H9 (cell line): ENCODE measurements at regions not wholly inside any gene's neighbourhood (a gene's known extent, or its start where the extent isn't known, plus 50 kb on each side); places are given as distances from the start of the nearest gene placed in this dataset.

Source experiments
- DNase-seq: peaks from one replicate; pipeline ENCODE4 v3.0.0-alpha.2; 2017
- H2AFZ ChIP-seq: one replicate; pipeline ENCODE4 v1.6.1; 2013; ENCODE audit warnings: mild to moderate bottlenecking, low read length, control low read depth, moderate library complexity
- H2AK5ac ChIP-seq: 2 replicates; pipeline ENCODE4 v1.6.1; 2013; ENCODE audit warnings: low read length, control low read depth, mixed read lengths; ENCODE audit not compliant: insufficient read length
- H2BK120ac ChIP-seq: one replicate; pipeline ENCODE4 v1.6.1; 2013; ENCODE audit warnings: low read depth, mild to moderate bottlenecking, low read length, control low read depth, inconsistent platforms; ENCODE audit not compliant: poor library complexity, severe bottlenecking
- H2BK12ac ChIP-seq: 2 replicates; pipeline ENCODE4 v1.6.1; 2013; ENCODE audit warnings: low read length, control low read depth, mixed read lengths, low read depth; ENCODE audit not compliant: insufficient read length
- H2BK15ac ChIP-seq: 2 replicates; pipeline ENCODE4 v1.6.1; 2013; ENCODE audit warnings: low read depth, low read length, control low read depth
- H2BK20ac ChIP-seq: one replicate; pipeline ENCODE4 v1.6.1; 2013; ENCODE audit warnings: low read depth, mild to moderate bottlenecking, low read length, control low read depth, inconsistent platforms; ENCODE audit not compliant: poor library complexity, severe bottlenecking
- H2BK5ac ChIP-seq: 2 replicates; pipeline ENCODE4 v1.6.1; 2013; ENCODE audit warnings: low read length, control low read depth, mixed read lengths; ENCODE audit not compliant: insufficient read length
- H3K14ac ChIP-seq: 2 replicates; pipeline ENCODE4 v1.6.1; 2013; ENCODE audit warnings: low read length, control low read depth; ENCODE audit not compliant: insufficient read depth
- H3K18ac ChIP-seq: 2 replicates; pipeline ENCODE4 v1.6.1; 2013; ENCODE audit warnings: low read depth, mild to moderate bottlenecking, mixed read lengths, low read length, control low read depth; ENCODE audit not compliant: insufficient read length
- H3K23ac ChIP-seq: 2 replicates; pipeline ENCODE4 v1.6.1; 2013; ENCODE audit warnings: low read length, control low read depth, mixed read lengths, low read depth; ENCODE audit not compliant: insufficient read length
- H3K23me2 ChIP-seq: 2 replicates; pipeline ENCODE4 v1.6.1; 2013; ENCODE audit warnings: low read depth, mild to moderate bottlenecking, mixed read lengths, low read length, control low read depth; ENCODE audit not compliant: insufficient read length, poor library complexity, severe bottlenecking
- H3K27ac ChIP-seq: 2 replicates; pipeline ENCODE4 v1.5.1; 2013; ENCODE audit warnings: low read length, control low read depth, mixed read lengths, low read depth; ENCODE audit not compliant: insufficient read length
- H3K27me3 ChIP-seq: 2 replicates; pipeline ENCODE4 v1.6.1; 2013; ENCODE audit warnings: low read length, control low read depth, inconsistent platforms; ENCODE audit not compliant: insufficient read depth
- H3K4ac ChIP-seq: 2 replicates; pipeline ENCODE4 v1.6.1; 2013; ENCODE audit warnings: low read depth, mild to moderate bottlenecking, control low read depth, inconsistent platforms, low read length, moderate library complexity
- H3K4me1 ChIP-seq: 2 replicates; pipeline ENCODE4 v1.6.1; 2013; ENCODE audit warnings: low read length, control low read depth, inconsistent platforms; ENCODE audit not compliant: insufficient read depth
- H3K4me2 ChIP-seq: 2 replicates; pipeline ENCODE4 v1.6.1; 2013; ENCODE audit warnings: low read length, control low read depth, mixed read lengths; ENCODE audit not compliant: insufficient read length, insufficient read depth
- H3K56ac ChIP-seq: 2 replicates; pipeline ENCODE4 v1.6.1; 2013; ENCODE audit warnings: low read depth, mild to moderate bottlenecking, mixed read lengths, low read length, control low read depth; ENCODE audit not compliant: insufficient read length
- H3K79me1 ChIP-seq: 2 replicates; pipeline ENCODE4 v1.6.1; 2013; ENCODE audit warnings: low read depth, mild to moderate bottlenecking, moderate library complexity, low read length, control low read depth, inconsistent platforms; ENCODE audit not compliant: insufficient read depth, poor library complexity, severe bottlenecking
- H3K79me2 ChIP-seq: 2 replicates; pipeline ENCODE4 v1.6.1; 2013; ENCODE audit warnings: low read length, control low read depth, inconsistent platforms; ENCODE audit not compliant: insufficient read depth
- H3K9ac ChIP-seq: 2 replicates; pipeline ENCODE4 v1.6.1; 2013; ENCODE audit warnings: low read length, control low read depth, mixed read lengths; ENCODE audit not compliant: insufficient read length; ENCODE audit errors: extremely low read depth
- H3K9me3 ChIP-seq: one replicate; pipeline ENCODE4 v1.6.1; 2013; ENCODE audit warnings: low read depth, low read length, inconsistent platforms; ENCODE audit not compliant: control insufficient read depth
- H3T11ph ChIP-seq: one replicate; pipeline ENCODE4 v1.6.1; 2013; ENCODE audit warnings: mild to moderate bottlenecking, low read length, control low read depth, inconsistent platforms
- H4K20me1 ChIP-seq: one replicate; pipeline ENCODE4 v1.6.1; 2013; ENCODE audit not compliant: control insufficient read depth, insufficient read length, insufficient read depth
- H4K5ac ChIP-seq: 2 replicates; pipeline ENCODE4 v1.6.1; 2013; ENCODE audit warnings: low read depth, mild to moderate bottlenecking, mixed read lengths, low read length, control low read depth; ENCODE audit not compliant: insufficient read length
- H4K8ac ChIP-seq: replicated peaks from 2 replicates; pipeline ENCODE4 v1.6.1; 2013; ENCODE audit warnings: low read length, control low read depth, mixed read lengths, low read depth; ENCODE audit not compliant: insufficient read length
- H4K91ac ChIP-seq: 2 replicates; pipeline ENCODE4 v1.6.1; 2013; ENCODE audit warnings: low read depth, mild to moderate bottlenecking, moderate library complexity, mixed read lengths, low read length, control low read depth; ENCODE audit not compliant: insufficient read length
- H3K27ac Mint-ChIP-seq, 3 experiments: 2 replicates in 2 of 3; 3 replicates in 1 of 3; pipeline ENCODE4 v1.8.0; 2020 to 2021; ENCODE audit warnings: mixed read lengths in 3 of 3, mild to moderate bottlenecking in 1 of 3, moderate library complexity in 1 of 3
- H3K27me3 Mint-ChIP-seq: 2 replicates; pipeline ENCODE4 v1.8.0; 2021; ENCODE audit warnings: low read depth, mild to moderate bottlenecking, moderate library complexity, mixed read lengths
- H3K36me3 Mint-ChIP-seq, 3 experiments: 2 replicates in 2 of 3; 3 replicates in 1 of 3; pipeline ENCODE4 v1.8.0; 2020 to 2021; ENCODE audit warnings: low read depth in 3 of 3, mixed read lengths in 3 of 3; ENCODE audit not compliant: insufficient read depth in 1 of 3
- H3K4me1 Mint-ChIP-seq, 2 experiments: 2 replicates each; pipeline ENCODE4 v1.8.0; 2020; ENCODE audit warnings: mixed read lengths in 2 of 2
- H3K4me3 Mint-ChIP-seq, 2 experiments: 2 replicates in 1 of 2; 3 replicates in 1 of 2; pipeline ENCODE4 v1.8.0; 2020 to 2021; ENCODE audit warnings: mild to moderate bottlenecking in 2 of 2, mixed read lengths in 2 of 2, moderate library complexity in 1 of 2
- H3K9me3 Mint-ChIP-seq, 2 experiments: 2 replicates in 1 of 2; 3 replicates in 1 of 2; pipeline ENCODE4 v1.8.0; 2020; ENCODE audit warnings: mild to moderate bottlenecking in 2 of 2, mixed read lengths in 2 of 2, moderate library complexity in 1 of 2
- WGBS: extraction: QIAGEN DNeasy Blood & Tissue Kit; methylation state at CpG from one replicate; pipeline ENCODE4 v1.1.7; 2013; ENCODE audit warnings: missing lambda C conversion rate, low lambda C conversion rate, mixed read lengths; ENCODE audit not compliant: insufficient read length; ENCODE audit errors: extremely low coverage; 5-methylcytosine and 5-hydroxymethylcytosine counted together
- TF ChIP-seq, protein P1 (sequence below): fragments of 200-600 bp; sonication (generic); conservative IDR thresholded peaks from 3 replicates; pipeline ENCODE4 v1.8.0; 2021; ENCODE audit warnings: antibody characterized with exemption, mild to moderate bottlenecking

DNA sequence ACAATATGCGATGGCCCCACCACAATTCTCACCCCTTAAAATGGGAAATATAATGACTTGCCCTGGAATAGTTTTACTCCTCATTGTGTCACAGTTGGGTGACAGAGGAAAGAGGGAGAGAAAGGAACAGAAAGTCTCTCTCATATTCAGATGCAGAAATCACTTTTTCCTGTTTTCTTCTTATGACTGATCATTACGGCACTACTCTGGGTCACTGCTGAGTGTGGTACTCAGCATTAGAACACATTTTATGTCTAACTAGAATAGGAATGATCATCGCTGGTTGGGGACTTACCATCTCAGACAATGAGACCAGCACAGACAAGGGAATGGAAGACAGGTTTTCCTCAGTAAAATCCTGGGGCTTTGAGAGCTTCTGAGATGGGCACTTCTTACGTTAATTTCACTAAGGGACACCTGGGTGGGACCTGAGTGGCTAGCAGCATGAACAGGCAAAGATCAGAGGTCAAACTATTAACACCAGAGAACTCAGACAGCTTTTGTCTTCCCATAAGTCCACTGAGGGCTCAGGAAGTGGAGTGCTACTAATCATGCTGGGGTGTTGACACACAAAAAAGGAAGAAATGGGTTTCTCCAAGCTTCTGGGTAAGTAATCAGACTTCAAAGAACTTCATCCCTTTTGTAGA, 54.9 kb upstream of the ARHGAP18 start:
- H3K79me2 ChIP-seq = no peaks in the 10 kb centered on the region; the same call in 1 of the 2 replicates
- no peak overlapping the region for H3K18ac ChIP-seq
- H2BK20ac ChIP-seq = no peak overlapping the region
- H4K91ac ChIP-seq = no peak overlapping the region
- no peak overlapping the region for H4K8ac ChIP-seq
- Mint-ChIP-seq H3K9me3 (no peaks in the 10 kb centered on the region), H3K27me3 (peaks cover 42% of the 10 kb centered on the region), H3K4me3 (no peak overlapping the region), H3K4me1 (peaks cover 8 to 19% of the 10 kb centered on the region in 2 experiments), H3K27ac (no peak overlapping the region), H3K36me3 (no peaks in the 10 kb centered on the region)
- no peak overlapping the region for H2BK5ac ChIP-seq
- H3K9ac ChIP-seq = no peak overlapping the region
- H4K20me1 ChIP-seq = no peaks in the 10 kb centered on the region
- no peak overlapping the region for H3T11ph ChIP-seq
- no peak overlapping the region for H4K5ac ChIP-seq
- H2BK15ac ChIP-seq = no peak overlapping the region
- peaks cover 9% of the 10 kb centered on the region for H3K23me2 ChIP-seq
- H2BK12ac ChIP-seq = no peak overlapping the region
- H3K79me1 ChIP-seq = no peaks in the 10 kb centered on the region
- no peak overlapping the region for H2AFZ ChIP-seq
- no peaks in the 10 kb centered on the region for H3K4me1 ChIP-seq
- no peak overlapping the region for H3K4me2 ChIP-seq
- no peak overlapping the region for H3K4ac ChIP-seq
- no peak for DNase-seq
- no peak overlapping the region for H3K14ac ChIP-seq
- no peak overlapping the region for H3K56ac ChIP-seq
- TF ChIP-seq, protein P1, sequence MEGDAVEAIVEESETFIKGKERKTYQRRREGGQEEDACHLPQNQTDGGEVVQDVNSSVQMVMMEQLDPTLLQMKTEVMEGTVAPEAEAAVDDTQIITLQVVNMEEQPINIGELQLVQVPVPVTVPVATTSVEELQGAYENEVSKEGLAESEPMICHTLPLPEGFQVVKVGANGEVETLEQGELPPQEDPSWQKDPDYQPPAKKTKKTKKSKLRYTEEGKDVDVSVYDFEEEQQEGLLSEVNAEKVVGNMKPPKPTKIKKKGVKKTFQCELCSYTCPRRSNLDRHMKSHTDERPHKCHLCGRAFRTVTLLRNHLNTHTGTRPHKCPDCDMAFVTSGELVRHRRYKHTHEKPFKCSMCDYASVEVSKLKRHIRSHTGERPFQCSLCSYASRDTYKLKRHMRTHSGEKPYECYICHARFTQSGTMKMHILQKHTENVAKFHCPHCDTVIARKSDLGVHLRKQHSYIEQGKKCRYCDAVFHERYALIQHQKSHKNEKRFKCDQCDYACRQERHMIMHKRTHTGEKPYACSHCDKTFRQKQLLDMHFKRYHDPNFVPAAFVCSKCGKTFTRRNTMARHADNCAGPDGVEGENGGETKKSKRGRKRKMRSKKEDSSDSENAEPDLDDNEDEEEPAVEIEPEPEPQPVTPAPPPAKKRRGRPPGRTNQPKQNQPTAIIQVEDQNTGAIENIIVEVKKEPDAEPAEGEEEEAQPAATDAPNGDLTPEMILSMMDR = no peak
- H2BK120ac ChIP-seq = no peak overlapping the region
- no peak overlapping the region for H3K27ac ChIP-seq
- H3K27me3 ChIP-seq = no peaks in the 10 kb centered on the region
- H3K9me3 ChIP-seq = no peaks in the 10 kb centered on the region
- H2AK5ac ChIP-seq = no peak overlapping the region
- no peak overlapping the region for H3K23ac ChIP-seq
- no CpG with 5 or more reads among the region's 4 CpGs for WGBS
